ENCODE measurements at regions not wholly inside any gene's neighbourhood (a gene's known extent, or its start where the extent isn't known, plus 50 kb on each side); places are given as distances from the start of the nearest gene placed in this dataset.

DNA sequence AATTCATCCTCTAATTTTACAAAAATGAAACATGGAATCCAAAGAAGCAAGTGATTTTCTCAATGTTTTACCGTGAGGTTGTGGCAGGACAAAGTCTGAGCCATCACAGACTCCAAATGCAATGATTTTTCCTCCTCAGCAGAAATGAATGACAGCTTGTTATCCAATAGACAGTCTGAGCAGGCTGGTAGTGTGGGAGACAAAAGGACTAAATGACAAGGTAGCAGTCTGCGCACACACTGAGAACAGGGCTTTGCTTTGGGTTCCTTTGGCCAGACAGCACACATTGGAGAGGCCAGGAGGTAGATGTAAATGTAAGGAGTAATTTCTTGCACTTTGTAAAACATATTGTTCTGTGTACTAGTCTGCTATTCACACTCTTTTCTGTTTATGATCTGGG, 50.3 kb upstream of the RGPD4 start:
- Mint-ChIP-seq H3K27ac (no peak overlapping the region), H3K36me3 (ENCODE audit: low read depth) (no peaks in the 10 kb centered on the region), H3K4me1 (peaks cover 3% of the 10 kb centered on the region; the same call in 1 of the 3 replicates), H3K27me3 (ENCODE audit: insufficient read depth, low read depth, poor library complexity) (no peaks in the 10 kb centered on the region), H3K4me3 (no peak overlapping the region), H3K9me3 (no peaks in the 10 kb centered on the region)
- no peaks in the 10 kb centered on the region for H3K9me2 ChIP-seq (ENCODE audit: insufficient read depth)
- H4K20me1 ChIP-seq (replicated peaks; ENCODE audit: insufficient read depth) = no peaks in the 10 kb centered on the region
- no peaks in the 10 kb centered on the region for H3K79me2 ChIP-seq (replicated peaks; ENCODE audit: insufficient read depth)
- H3K4me2 ChIP-seq = no peak overlapping the region
- H3K4me1 ChIP-seq (ENCODE audit: insufficient read depth) = no peaks in the 10 kb centered on the region
- 0 out of 2 replicates have a peak overlapping the region, but pooled peaks have one; percentile 7 for H2AFZ ChIP-seq
- TF ChIP-seq, protein P1, sequence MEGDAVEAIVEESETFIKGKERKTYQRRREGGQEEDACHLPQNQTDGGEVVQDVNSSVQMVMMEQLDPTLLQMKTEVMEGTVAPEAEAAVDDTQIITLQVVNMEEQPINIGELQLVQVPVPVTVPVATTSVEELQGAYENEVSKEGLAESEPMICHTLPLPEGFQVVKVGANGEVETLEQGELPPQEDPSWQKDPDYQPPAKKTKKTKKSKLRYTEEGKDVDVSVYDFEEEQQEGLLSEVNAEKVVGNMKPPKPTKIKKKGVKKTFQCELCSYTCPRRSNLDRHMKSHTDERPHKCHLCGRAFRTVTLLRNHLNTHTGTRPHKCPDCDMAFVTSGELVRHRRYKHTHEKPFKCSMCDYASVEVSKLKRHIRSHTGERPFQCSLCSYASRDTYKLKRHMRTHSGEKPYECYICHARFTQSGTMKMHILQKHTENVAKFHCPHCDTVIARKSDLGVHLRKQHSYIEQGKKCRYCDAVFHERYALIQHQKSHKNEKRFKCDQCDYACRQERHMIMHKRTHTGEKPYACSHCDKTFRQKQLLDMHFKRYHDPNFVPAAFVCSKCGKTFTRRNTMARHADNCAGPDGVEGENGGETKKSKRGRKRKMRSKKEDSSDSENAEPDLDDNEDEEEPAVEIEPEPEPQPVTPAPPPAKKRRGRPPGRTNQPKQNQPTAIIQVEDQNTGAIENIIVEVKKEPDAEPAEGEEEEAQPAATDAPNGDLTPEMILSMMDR (conservative IDR thresholded peaks at IDR 0.05; ENCODE audit: low read depth in 2 of 2) = no peak
- TF ChIP-seq, protein P2, sequence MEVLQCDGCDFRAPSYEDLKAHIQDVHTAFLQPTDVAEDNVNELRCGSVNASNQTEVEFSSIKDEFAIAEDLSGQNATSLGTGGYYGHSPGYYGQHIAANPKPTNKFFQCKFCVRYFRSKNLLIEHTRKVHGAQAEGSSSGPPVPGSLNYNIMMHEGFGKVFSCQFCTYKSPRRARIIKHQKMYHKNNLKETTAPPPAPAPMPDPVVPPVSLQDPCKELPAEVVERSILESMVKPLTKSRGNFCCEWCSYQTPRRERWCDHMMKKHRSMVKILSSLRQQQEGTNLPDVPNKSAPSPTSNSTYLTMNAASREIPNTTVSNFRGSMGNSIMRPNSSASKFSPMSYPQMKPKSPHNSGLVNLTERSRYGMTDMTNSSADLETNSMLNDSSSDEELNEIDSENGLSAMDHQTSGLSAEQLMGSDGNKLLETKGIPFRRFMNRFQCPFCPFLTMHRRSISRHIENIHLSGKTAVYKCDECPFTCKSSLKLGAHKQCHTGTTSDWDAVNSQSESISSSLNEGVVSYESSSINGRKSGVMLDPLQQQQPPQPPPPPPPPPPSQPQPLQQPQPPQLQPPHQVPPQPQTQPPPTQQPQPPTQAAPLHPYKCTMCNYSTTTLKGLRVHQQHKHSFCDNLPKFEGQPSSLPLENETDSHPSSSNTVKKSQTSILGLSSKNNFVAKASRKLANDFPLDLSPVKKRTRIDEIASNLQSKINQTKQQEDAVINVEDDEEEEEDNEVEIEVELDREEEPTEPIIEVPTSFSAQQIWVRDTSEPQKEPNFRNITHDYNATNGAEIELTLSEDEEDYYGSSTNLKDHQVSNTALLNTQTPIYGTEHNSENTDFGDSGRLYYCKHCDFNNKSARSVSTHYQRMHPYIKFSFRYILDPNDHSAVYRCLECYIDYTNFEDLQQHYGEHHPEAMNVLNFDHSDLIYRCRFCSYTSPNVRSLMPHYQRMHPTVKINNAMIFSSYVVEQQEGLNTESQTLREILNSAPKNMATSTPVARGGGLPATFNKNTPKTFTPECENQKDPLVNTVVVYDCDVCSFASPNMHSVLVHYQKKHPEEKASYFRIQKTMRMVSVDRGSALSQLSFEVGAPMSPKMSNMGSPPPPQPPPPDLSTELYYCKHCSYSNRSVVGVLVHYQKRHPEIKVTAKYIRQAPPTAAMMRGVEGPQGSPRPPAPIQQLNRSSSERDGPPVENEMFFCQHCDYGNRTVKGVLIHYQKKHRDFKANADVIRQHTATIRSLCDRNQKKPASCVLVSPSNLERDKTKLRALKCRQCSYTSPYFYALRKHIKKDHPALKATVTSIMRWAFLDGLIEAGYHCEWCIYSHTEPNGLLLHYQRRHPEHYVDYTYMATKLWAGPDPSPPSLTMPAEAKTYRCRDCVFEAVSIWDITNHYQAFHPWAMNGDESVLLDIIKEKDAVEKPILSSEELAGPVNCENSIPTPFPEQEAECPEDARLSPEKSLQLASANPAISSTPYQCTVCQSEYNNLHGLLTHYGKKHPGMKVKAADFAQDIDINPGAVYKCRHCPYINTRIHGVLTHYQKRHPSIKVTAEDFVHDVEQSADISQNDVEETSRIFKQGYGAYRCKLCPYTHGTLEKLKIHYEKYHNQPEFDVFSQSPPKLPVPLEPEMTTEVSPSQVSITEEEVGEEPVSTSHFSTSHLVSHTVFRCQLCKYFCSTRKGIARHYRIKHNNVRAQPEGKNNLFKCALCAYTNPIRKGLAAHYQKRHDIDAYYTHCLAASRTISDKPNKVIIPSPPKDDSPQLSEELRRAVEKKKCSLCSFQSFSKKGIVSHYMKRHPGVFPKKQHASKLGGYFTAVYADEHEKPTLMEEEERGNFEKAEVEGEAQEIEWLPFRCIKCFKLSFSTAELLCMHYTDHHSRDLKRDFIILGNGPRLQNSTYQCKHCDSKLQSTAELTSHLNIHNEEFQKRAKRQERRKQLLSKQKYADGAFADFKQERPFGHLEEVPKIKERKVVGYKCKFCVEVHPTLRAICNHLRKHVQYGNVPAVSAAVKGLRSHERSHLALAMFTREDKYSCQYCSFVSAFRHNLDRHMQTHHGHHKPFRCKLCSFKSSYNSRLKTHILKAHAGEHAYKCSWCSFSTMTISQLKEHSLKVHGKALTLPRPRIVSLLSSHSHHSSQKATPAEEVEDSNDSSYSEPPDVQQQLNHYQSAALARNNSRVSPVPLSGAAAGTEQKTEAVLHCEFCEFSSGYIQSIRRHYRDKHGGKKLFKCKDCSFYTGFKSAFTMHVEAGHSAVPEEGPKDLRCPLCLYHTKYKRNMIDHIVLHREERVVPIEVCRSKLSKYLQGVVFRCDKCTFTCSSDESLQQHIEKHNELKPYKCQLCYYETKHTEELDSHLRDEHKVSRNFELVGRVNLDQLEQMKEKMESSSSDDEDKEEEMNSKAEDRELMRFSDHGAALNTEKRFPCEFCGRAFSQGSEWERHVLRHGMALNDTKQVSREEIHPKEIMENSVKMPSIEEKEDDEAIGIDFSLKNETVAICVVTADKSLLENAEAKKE (CRISPR knock-in tag; IDR thresholded peaks at IDR 0.05) = no peak
- TF ChIP-seq EZH2phosphoT487 (IDR thresholded peaks at IDR 0.05; ENCODE audit: unreplicated experiment) (no peak), CREB1 (CRISPR knock-in tag; IDR thresholded peaks at IDR 0.05; ENCODE audit: low read depth) (no peak), STAT1 (IDR thresholded peaks at IDR 0.05; ENCODE audit: unreplicated experiment) (no peak), POLR2AphosphoS5 (IDR thresholded peaks at IDR 0.05; ENCODE audit: low read depth) (no peak), NANOG (IDR thresholded peaks at IDR 0.05; ENCODE audit: borderline replicate concordance) (no peak), ZNF114 (CRISPR knock-in tag; IDR thresholded peaks at IDR 0.05) (no peak), JUNB (IDR thresholded peaks at IDR 0.05; ENCODE audit: unreplicated experiment) (no peak), ZNF331 (CRISPR knock-in tag; IDR thresholded peaks at IDR 0.05; ENCODE audit: low read depth) (no peak), EZH2 (IDR thresholded peaks at IDR 0.05; ENCODE audit: low read depth, unreplicated experiment) (no peak)
- TF ChIP-seq, protein P3, sequence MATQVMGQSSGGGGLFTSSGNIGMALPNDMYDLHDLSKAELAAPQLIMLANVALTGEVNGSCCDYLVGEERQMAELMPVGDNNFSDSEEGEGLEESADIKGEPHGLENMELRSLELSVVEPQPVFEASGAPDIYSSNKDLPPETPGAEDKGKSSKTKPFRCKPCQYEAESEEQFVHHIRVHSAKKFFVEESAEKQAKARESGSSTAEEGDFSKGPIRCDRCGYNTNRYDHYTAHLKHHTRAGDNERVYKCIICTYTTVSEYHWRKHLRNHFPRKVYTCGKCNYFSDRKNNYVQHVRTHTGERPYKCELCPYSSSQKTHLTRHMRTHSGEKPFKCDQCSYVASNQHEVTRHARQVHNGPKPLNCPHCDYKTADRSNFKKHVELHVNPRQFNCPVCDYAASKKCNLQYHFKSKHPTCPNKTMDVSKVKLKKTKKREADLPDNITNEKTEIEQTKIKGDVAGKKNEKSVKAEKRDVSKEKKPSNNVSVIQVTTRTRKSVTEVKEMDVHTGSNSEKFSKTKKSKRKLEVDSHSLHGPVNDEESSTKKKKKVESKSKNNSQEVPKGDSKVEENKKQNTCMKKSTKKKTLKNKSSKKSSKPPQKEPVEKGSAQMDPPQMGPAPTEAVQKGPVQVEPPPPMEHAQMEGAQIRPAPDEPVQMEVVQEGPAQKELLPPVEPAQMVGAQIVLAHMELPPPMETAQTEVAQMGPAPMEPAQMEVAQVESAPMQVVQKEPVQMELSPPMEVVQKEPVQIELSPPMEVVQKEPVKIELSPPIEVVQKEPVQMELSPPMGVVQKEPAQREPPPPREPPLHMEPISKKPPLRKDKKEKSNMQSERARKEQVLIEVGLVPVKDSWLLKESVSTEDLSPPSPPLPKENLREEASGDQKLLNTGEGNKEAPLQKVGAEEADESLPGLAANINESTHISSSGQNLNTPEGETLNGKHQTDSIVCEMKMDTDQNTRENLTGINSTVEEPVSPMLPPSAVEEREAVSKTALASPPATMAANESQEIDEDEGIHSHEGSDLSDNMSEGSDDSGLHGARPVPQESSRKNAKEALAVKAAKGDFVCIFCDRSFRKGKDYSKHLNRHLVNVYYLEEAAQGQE (IDR thresholded peaks at IDR 0.05; ENCODE audit: unreplicated experiment) = no peak
- TF ChIP-seq, protein P4, sequence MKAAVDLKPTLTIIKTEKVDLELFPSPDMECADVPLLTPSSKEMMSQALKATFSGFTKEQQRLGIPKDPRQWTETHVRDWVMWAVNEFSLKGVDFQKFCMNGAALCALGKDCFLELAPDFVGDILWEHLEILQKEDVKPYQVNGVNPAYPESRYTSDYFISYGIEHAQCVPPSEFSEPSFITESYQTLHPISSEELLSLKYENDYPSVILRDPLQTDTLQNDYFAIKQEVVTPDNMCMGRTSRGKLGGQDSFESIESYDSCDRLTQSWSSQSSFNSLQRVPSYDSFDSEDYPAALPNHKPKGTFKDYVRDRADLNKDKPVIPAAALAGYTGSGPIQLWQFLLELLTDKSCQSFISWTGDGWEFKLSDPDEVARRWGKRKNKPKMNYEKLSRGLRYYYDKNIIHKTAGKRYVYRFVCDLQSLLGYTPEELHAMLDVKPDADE (IDR thresholded peaks at IDR 0.05) = no peak
- no peak overlapping the region for H3K4me3 ChIP-seq
- ATAC-seq = no peak
- DNase-seq (ENCODE audit: low spot score) = no peak
- no peaks in the 10 kb centered on the region for H3K27me3 ChIP-seq (ENCODE audit: insufficient read depth)
- H3K27ac ChIP-seq (ENCODE audit: low read depth) = no peak overlapping the region
- no peaks in the 10 kb centered on the region for H3K36me3 ChIP-seq (ENCODE audit: insufficient read depth)
- no peaks in the 10 kb centered on the region for H3F3A ChIP-seq (replicated peaks; ENCODE audit: low read depth)
